PC-9 (cell line): ENCODE measurements at regions not wholly inside any gene's neighbourhood (a gene's known extent, or its start where the extent isn't known, plus 50 kb on each side); places are given as distances from the start of the nearest gene placed in this dataset.

ENCODE experiments used
- BruUV-seq: library from RNA; stranded (reverse); fragments of 400-500 nt; replicated peaks from 2 replicates; lab custom pipeline; 2021; lab: Mats Ljungman, UMichigan
- CTCF ChIA-PET: fragments of 300-600 bp; sonication (Branson Sonifier 250); formaldehyde crosslinking; loops from one replicate; lab custom pipeline; 2022; ENCODE audit warnings: antibody characterized with exemption; lab: Charles Lee
- POLR2A ChIA-PET: fragments of 300-600 bp; sonication (Branson Sonifier 250); formaldehyde crosslinking; loops from one replicate; lab custom pipeline; 2022; ENCODE audit warnings: antibody characterized with exemption; ENCODE audit not compliant: unreplicated experiment; lab: Charles Lee
- DNase-seq, 2 experiments: peaks; one replicate each; pipeline versions ENCODE4 v3.0.0 to v3.0.0-alpha.2; 2015 to 2022; ENCODE audit warnings: mixed read lengths in 1 of 2
- H2AFZ ChIP-seq: fragments of 200-600 bp; sonication (generic); 2 replicates; pipeline ENCODE4 v1.8.1; 2017; ENCODE audit warnings: antibody characterized with exemption
- H3F3A ChIP-seq: fragments of 200-600 bp; sonication (generic); 2 replicates; pipeline ENCODE4 v1.8.1; 2017; ENCODE audit warnings: antibody characterized with exemption, mild to moderate bottlenecking, low read depth; ENCODE audit not compliant: insufficient read depth
- H3K27ac ChIP-seq: fragments of 200-600 bp; sonication (generic); 2 replicates; pipeline ENCODE4 v1.6.1; 2016; ENCODE audit warnings: mixed run types
- H3K27me3 ChIP-seq: fragments of 200-600 bp; sonication (generic); 2 replicates; pipeline ENCODE4 v1.6.1; 2016; ENCODE audit warnings: low read depth, mixed run types; ENCODE audit not compliant: insufficient read depth
- H3K36me3 ChIP-seq: fragments of 200-600 bp; sonication (generic); 2 replicates; pipeline ENCODE4 v1.6.1; 2016; ENCODE audit warnings: low read depth, mixed run types
- H3K4me1 ChIP-seq: fragments of 200-600 bp; sonication (generic); replicated peaks from 2 replicates; pipeline ENCODE4 v1.6.1; 2016; ENCODE audit warnings: mixed run types; ENCODE audit not compliant: insufficient read depth
- H3K4me2 ChIP-seq: fragments of 200-600 bp; sonication (generic); 2 replicates; pipeline ENCODE4 v1.6.1; 2017; ENCODE audit warnings: mixed run types
- H3K4me3 ChIP-seq: fragments of 200-600 bp; sonication (generic); 2 replicates; pipeline ENCODE4 v1.6.1; 2016; ENCODE audit warnings: mixed run types
- H3K79me2 ChIP-seq: fragments of 200-600 bp; sonication (generic); 2 replicates; pipeline ENCODE4 v1.6.1; 2017; ENCODE audit warnings: low read depth, mixed run types
- H3K9me2 ChIP-seq: fragments of 200-600 bp; sonication (generic); 2 replicates; pipeline ENCODE4 v1.8.1; 2017; ENCODE audit warnings: mild to moderate bottlenecking; ENCODE audit not compliant: insufficient read depth
- H3K9me3 ChIP-seq: fragments of 200-600 bp; sonication (generic); 2 replicates; pipeline ENCODE4 v1.8.1; 2016; ENCODE audit warnings: low read depth; ENCODE audit not compliant: insufficient read depth
- H4K20me1 ChIP-seq: fragments of 200-600 bp; sonication (generic); 2 replicates; pipeline ENCODE4 v1.8.1; 2017; ENCODE audit not compliant: insufficient read depth
- EZH2 ChIP-seq: fragments of 200-600 bp; sonication (generic); IDR thresholded peaks from 2 replicates; pipeline ENCODE4 v1.8.0; 2017; ENCODE audit warnings: antibody characterized with exemption, low read depth
- intact Hi-C: fragments of 100-400 bp; cut with micrococcal nuclease; formaldehyde crosslinking; loops from one replicate; pipeline ENCODE4 v1.10.0; 2022; ENCODE audit not compliant: unreplicated experiment
- TF ChIP-seq, protein P1 (sequence below): fragments of 200-600 bp; sonication (generic); conservative IDR thresholded peaks from 2 replicates; pipeline ENCODE4 v1.6.1; 2017; ENCODE audit warnings: mixed run types, antibody characterized with exemption, mild to moderate bottlenecking, moderate library complexity

DNA sequence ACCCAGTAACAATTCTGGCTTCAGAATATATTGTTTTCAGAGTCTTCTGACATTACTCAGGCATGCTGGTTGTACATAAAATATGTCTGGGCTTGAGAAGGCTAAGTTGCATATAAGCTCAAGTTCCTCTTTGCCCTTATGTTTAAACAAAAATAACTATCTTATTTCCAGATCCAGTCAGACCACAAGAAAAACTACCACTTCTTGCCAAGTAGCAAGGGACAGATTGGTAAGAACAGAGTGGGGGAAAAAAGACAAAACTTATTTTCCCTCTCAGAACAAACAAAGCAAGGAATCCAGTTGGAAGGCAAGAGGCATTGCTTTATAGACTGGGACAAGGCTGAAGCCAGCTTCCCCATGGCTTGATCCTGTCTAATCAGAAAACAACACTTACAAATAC lies 1036.7 kb upstream of the CELF4 start:
- no peak for DNase-seq
- intact Hi-C loops, result no loop called here
- POLR2A ChIA-PET, result no interaction called here

DNA sequence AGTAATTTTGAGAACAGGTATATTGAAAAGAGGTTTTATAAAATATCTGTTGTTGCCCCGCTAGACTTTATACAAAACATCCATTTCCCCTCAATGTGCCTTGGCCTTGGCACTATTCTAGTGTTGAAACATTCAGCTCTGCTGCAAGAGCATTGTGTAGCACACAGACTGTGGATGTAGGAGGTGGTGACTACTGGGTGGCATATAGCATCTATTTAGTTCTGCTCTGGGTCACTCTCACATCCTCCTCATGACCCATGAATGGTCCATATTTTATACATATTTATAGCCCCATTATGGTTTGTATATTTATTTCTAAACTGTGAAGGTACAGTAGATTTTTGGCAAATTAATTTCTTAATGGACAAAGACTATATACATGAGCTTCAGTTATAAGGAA lies 1022.0 kb upstream of the CELF4 start:
- H4K20me1 ChIP-seq, result no peaks in the 10 kb centered on the region
- CTCF ChIA-PET, result no interaction called here

More for the DNA sequence above, 1036.7 kb upstream of the CELF4 start:
- H4K20me1 ChIP-seq, result no peaks in the 10 kb centered on the region
- H3K9me2 ChIP-seq, result no peaks in the 10 kb centered on the region
- no peaks in the 10 kb centered on the region for H3K79me2 ChIP-seq
- no peaks in the 10 kb centered on the region for H3K4me1 ChIP-seq
- no peak overlapping the region for H3K27ac ChIP-seq
- H3K4me3 ChIP-seq, result no peak overlapping the region
- H3K27me3 ChIP-seq, result no peaks in the 10 kb centered on the region
- CTCF ChIA-PET, result no interaction called here
- no peaks in the 10 kb centered on the region for H3F3A ChIP-seq
- no TSS peak for BruUV-seq
- no peaks in the 10 kb centered on the region for H3K9me3 ChIP-seq
- no peak overlapping the region for H2AFZ ChIP-seq
- no peak overlapping the region for H3K4me2 ChIP-seq
- H3K36me3 ChIP-seq, result no peaks in the 10 kb centered on the region
- no peak for TF ChIP-seq EZH2
- TF ChIP-seq, protein P1, sequence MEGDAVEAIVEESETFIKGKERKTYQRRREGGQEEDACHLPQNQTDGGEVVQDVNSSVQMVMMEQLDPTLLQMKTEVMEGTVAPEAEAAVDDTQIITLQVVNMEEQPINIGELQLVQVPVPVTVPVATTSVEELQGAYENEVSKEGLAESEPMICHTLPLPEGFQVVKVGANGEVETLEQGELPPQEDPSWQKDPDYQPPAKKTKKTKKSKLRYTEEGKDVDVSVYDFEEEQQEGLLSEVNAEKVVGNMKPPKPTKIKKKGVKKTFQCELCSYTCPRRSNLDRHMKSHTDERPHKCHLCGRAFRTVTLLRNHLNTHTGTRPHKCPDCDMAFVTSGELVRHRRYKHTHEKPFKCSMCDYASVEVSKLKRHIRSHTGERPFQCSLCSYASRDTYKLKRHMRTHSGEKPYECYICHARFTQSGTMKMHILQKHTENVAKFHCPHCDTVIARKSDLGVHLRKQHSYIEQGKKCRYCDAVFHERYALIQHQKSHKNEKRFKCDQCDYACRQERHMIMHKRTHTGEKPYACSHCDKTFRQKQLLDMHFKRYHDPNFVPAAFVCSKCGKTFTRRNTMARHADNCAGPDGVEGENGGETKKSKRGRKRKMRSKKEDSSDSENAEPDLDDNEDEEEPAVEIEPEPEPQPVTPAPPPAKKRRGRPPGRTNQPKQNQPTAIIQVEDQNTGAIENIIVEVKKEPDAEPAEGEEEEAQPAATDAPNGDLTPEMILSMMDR, result no peak

DNA sequence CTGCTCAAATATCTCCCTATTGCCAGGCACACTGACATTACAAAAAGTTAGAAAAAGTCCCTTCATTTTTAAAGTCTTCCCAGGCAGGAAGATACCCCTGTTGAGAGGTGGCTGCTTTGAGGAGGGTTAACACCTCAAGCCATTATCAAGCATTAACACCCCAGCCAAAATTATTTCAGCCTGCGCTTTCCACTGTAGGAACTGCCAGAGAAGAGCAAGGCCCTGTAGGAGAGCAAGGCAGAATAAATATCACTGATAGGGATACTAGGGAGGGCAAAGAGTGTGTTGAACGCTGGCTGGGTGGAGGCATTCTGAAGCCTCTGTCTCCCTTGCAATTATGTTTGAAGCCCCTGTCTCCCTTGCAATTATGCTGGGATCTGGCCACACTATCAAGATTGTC lies 1020.7 kb upstream of the CELF4 start:
- CTCF ChIA-PET, result no interaction called here
- Histone ChIP-seq H3F3A (no peaks in the 10 kb centered on the region), H2AFZ (no peak overlapping the region), H3K4me3 (no peak overlapping the region), H3K27ac (no peak overlapping the region), H3K4me1 (no peaks in the 10 kb centered on the region), H3K4me2 (no peak overlapping the region), H3K9me3 (no peaks in the 10 kb centered on the region), H4K20me1 (no peaks in the 10 kb centered on the region), H3K36me3 (no peaks in the 10 kb centered on the region), H3K79me2 (no peaks in the 10 kb centered on the region), H3K27me3 (no peaks in the 10 kb centered on the region), H3K9me2 (no peaks in the 10 kb centered on the region)
- no TSS peak for BruUV-seq
- DNase-seq, result no peak
- TF ChIP-seq EZH2, result no peak
- TF ChIP-seq, protein P1, result no peak
- POLR2A ChIA-PET, result no interaction called here
- intact Hi-C loops, result no loop called here

More for the DNA sequence above, 1022.0 kb upstream of the CELF4 start:
- intact Hi-C loops, result no loop called here
- H3K4me1 ChIP-seq, result no peaks in the 10 kb centered on the region
- no peak overlapping the region for H3K4me3 ChIP-seq
- no peak overlapping the region for H2AFZ ChIP-seq
- H3K27me3 ChIP-seq, result no peaks in the 10 kb centered on the region
- H3K27ac ChIP-seq, result no peak overlapping the region
- no peak overlapping the region for H3K4me2 ChIP-seq
- no peak for DNase-seq
- POLR2A ChIA-PET, result no interaction called here
- H3K79me2 ChIP-seq, result no peaks in the 10 kb centered on the region
- no peaks in the 10 kb centered on the region for H3K36me3 ChIP-seq
- no TSS peak for BruUV-seq
- no peaks in the 10 kb centered on the region for H3F3A ChIP-seq
- H3K9me3 ChIP-seq, result no peaks in the 10 kb centered on the region
- TF ChIP-seq, protein P1, result no peak
- TF ChIP-seq EZH2, result no peak
- no peaks in the 10 kb centered on the region for H3K9me2 ChIP-seq
